ENCODE measurements at regions not wholly inside any gene's neighbourhood (a gene's known extent, or its start where the extent isn't known, plus 50 kb on each side); places are given as distances from the start of the nearest gene placed in this dataset.

- Histone ChIP-seq H3K27ac (ENCODE audit: low read depth, low read length) (no peak overlapping the region), H3K56ac (replicated peaks; ENCODE audit: insufficient read length, low read depth, low read length) (no peak overlapping the region), H2BK5ac (ENCODE audit: low read depth, low read length) (no peak overlapping the region), H3K4me1 (replicated peaks in 1 of 4; ENCODE audit: control insufficient read depth in 3 of 4, insufficient read depth in 4 of 4, low read length in 3 of 4) (no peaks in the 10 kb centered on the region), H3K23me2 (ENCODE audit: low read depth, low read length) (no peaks in the 10 kb centered on the region), H2BK120ac (replicated peaks; ENCODE audit: low read depth, low read length) (no peak overlapping the region), H3K23ac (ENCODE audit: insufficient read length) (no peak overlapping the region), H3K79me1 (ENCODE audit: low read depth, low read length) (no peaks in the 10 kb centered on the region), H3K9ac (replicated peaks in 1 of 4; ENCODE audit: extremely low read depth in 1 of 4, low read depth in 3 of 4, low read length in 3 of 4) (no peak overlapping the region), H3K18ac (ENCODE audit: extremely low read depth, low read length) (no peak overlapping the region), H3K4me2 (ENCODE audit: insufficient read depth in 1 of 2, low read depth in 2 of 2, low read length in 2 of 2) (no peak overlapping the region), H3K4ac (replicated peaks; ENCODE audit: insufficient read length, low read depth, low read length) (no peak overlapping the region), H3K36me3 (ENCODE audit: control insufficient read depth in 2 of 4, insufficient read depth in 4 of 4, low read length in 3 of 4) (no peaks in the 10 kb centered on the region), H3K4me3 (ENCODE audit: extremely low read depth in 1 of 4, insufficient read depth in 2 of 4, low read depth in 3 of 4, low read length in 4 of 4) (no peak overlapping the region), H2BK12ac (ENCODE audit: low read depth, low read length) (no peak overlapping the region; the same call in 1 of the 2 replicates), H3K27me3 (replicated peaks in 1 of 4; ENCODE audit: control insufficient read depth in 3 of 4, extremely low read depth in 1 of 4, insufficient read depth in 3 of 4, low read length in 3 of 4) (no peaks in the 10 kb centered on the region), H2AK5ac (ENCODE audit: low read depth, low read length) (no peak overlapping the region), H4K8ac (ENCODE audit: extremely low read depth, insufficient read depth, low read length) (no peak overlapping the region), H3K14ac (ENCODE audit: insufficient read length) (no peak overlapping the region), H3K9me3 (ENCODE audit: insufficient read depth in 2 of 2, low read depth in 1 of 2, low read length in 1 of 2) (no peaks in the 10 kb centered on the region), H4K91ac (replicated peaks; ENCODE audit: insufficient read length, low read length) (no peak overlapping the region), H4K5ac (ENCODE audit: insufficient read length, low read depth, low read length) (no peak overlapping the region), H2BK15ac (ENCODE audit: low read length) (no peak overlapping the region), H2AFZ (ENCODE audit: low read length) (no peak overlapping the region), H2BK20ac (ENCODE audit: low read length) (no peak overlapping the region), H4K20me1 (replicated peaks in 1 of 2; ENCODE audit: control insufficient read depth in 1 of 2, insufficient read depth in 2 of 2, low read length in 2 of 2) (no peaks in the 10 kb centered on the region), H3K79me2 (ENCODE audit: control insufficient read depth in 1 of 2, insufficient read depth in 2 of 2, low read length in 2 of 2) (no peaks in the 10 kb centered on the region)
- 83 to 100% methylated on average over 1 to 4 of the region's 4 CpGs for WGBS, 2 experiments (ENCODE audit: extremely low coverage in 1 of 2, insufficient coverage in 1 of 2, insufficient read length in 1 of 2, insufficient replicate concordance in 2 of 2, low coverage in 1 of 2, low lambda C conversion rate in 2 of 2, missing lambda C conversion rate in 1 of 2)
- ChIA-PET CTCF (ENCODE audit: partially characterized antibody) (no interaction called here), POLR2A (ENCODE audit: partially characterized antibody) (no interaction called here)
- FAIRE-seq (no peak), DNase-seq (ENCODE audit: low read depth in 1 of 2, low spot score in 2 of 2) (no peak)
- TF ChIP-seq HDAC6 (IDR thresholded peaks at IDR 0.05; ENCODE audit: low read depth, low read length) (no peak), RXRA (IDR thresholded peaks at IDR 0.05; ENCODE audit: insufficient read depth, low read depth, low read length) (no peak), EZH2 (IDR thresholded peaks at IDR 0.05; ENCODE audit: low read depth, low read length, severe bottlenecking) (no peak), MAFK (IDR thresholded peaks at IDR 0.05; ENCODE audit: low read depth, low read length) (no peak), SUZ12 (IDR thresholded peaks at IDR 0.05; ENCODE audit: low read length) (no peak), CTCF (IDR thresholded peaks at IDR 0.05; ENCODE audit: control extremely low read depth in 1 of 3, insufficient read depth in 1 of 3, low read depth in 1 of 3, low read length in 3 of 3) (no peak), SP1 (IDR thresholded peaks at IDR 0.05; ENCODE audit: low read depth, low read length) (no peak), ZNF274 (IDR thresholded peaks at IDR 0.05; ENCODE audit: borderline replicate concordance, extremely low read depth, low read length) (no peak), JUN (IDR thresholded peaks at IDR 0.05; ENCODE audit: low read depth, low read length) (no peak), EGR1 (IDR thresholded peaks at IDR 0.05; ENCODE audit: borderline replicate concordance, low read depth, low read length) (no peak), NANOG (IDR thresholded peaks at IDR 0.05; ENCODE audit: insufficient read depth, low read depth, low read length, poor library complexity, severe bottlenecking) (no peak), GTF2F1 (IDR thresholded peaks at IDR 0.05; ENCODE audit: borderline replicate concordance, low read depth, low read length) (no peak)
These were observed 81.9 kb upstream of the TGFBR2 start for GRCh38 chr3:30524357-30525040.
